Heart left ventricle (tissue), 16 donors: ENCODE measurements at regions not wholly inside any gene's neighbourhood (a gene's known extent, or its start where the extent isn't known, plus 50 kb on each side); places are given as distances from the start of the nearest gene placed in this dataset.

ENCODE experiments used
- ATAC-seq, 4 donors: fragments of 200-7000 bp; cut with Tn5 transposase; one replicate each; pipeline ENCODE4 v1.9.1; 2020 to 2022; ENCODE audit warnings: moderate library complexity in 4 of 4, mild to moderate bottlenecking in 3 of 4, moderate number of reproducible peaks in 1 of 4
- DNase-seq, 5 donors: peaks; one replicate each; pipeline ENCODE4 v3.0.0-alpha.2; 2020
- H3K27ac ChIP-seq, 12 donors: fragments of 200-600 bp; sonication (generic) in 4 of 12; one replicate each; pipeline versions ENCODE4 v1.5.0 to v1.8.0; 2016 to 2022; ENCODE audit warnings: mild to moderate bottlenecking in 2 of 12
- H3K27me3 ChIP-seq, 9 donors: fragments of 200-600 bp; sonication (generic) in 2 of 9; one replicate each; pipeline versions ENCODE4 v1.5.1 to v1.8.0; 2016 to 2022; ENCODE audit warnings: mild to moderate bottlenecking in 3 of 9
- H3K36me3 ChIP-seq, 9 donors: fragments of 200-600 bp; sonication (generic) in 2 of 9; one replicate each; pipeline versions ENCODE4 v1.5.0 to v1.8.0; 2018 to 2022; ENCODE audit warnings: mild to moderate bottlenecking in 2 of 9
- H3K4me1 ChIP-seq, 12 donors: fragments of 200-600 bp; sonication (generic) in 4 of 12; one replicate each; pipeline versions ENCODE4 v1.5.0 to v1.8.0; 2016 to 2022; ENCODE audit warnings: mild to moderate bottlenecking in 3 of 12
- H3K4me3 ChIP-seq, 12 donors: fragments of 200-600 bp; sonication (generic) in 4 of 12; one replicate each; pipeline versions ENCODE4 v1.5.0 to v1.8.0; 2017 to 2022; ENCODE audit warnings: mild to moderate bottlenecking in 9 of 12, moderate library complexity in 4 of 12
- H3K9me3 ChIP-seq, 12 donors: fragments of 200-600 bp; sonication (generic) in 4 of 12; one replicate each; pipeline versions ENCODE4 v1.5.0 to v1.8.0; 2016 to 2022; ENCODE audit warnings: mild to moderate bottlenecking in 1 of 12
- CTCF ChIP-seq, 12 donors: fragments of 200-600 bp; sonication (generic) in 4 of 12; IDR thresholded peaks; one replicate each; pipeline versions ENCODE4 v1.5.0 to v1.8.0; 2018 to 2022; ENCODE audit warnings: antibody characterized with exemption in 12 of 12, mild to moderate bottlenecking in 5 of 12
- POLR2A ChIP-seq, 2 donors: fragments of 450-650 bp; IDR thresholded peaks; one replicate each; pipeline ENCODE4 v1.6.1; 2017; ENCODE audit warnings: antibody characterized with exemption in 2 of 2, mild to moderate bottlenecking in 2 of 2, moderate library complexity in 2 of 2
- WGBS, 4 donors: extraction: QIAGEN DNeasy Blood & Tissue Kit in 2 of 4; methylation state at CpG; one replicate each; pipeline versions ENCODE4 v1.1.5 to v1.1.7; 2013 to 2018; 5-methylcytosine and 5-hydroxymethylcytosine counted together
- intact Hi-C, 10 donors: fragments of 100-400 bp; cut with DNase I; formaldehyde crosslinking; loops; one replicate each; pipeline versions ENCODE4 v1.11.1 to v1.14.2; 2022
- donor health status: ischemic (EF 13 %, LVEDD 7.1; RV severe dilation, severe dysfunction).
- donor health status: healthy with polysubstance abuse.
- donor health status: DM: no; HTN: yes; CAD: no.
- donor health status: DM: no; HTN: no; CAD: no.
- donor health status: ischemic (EF 25% LVEDD 6.9; RV normal size, moderate dysfunction).
- donor health status: ischemic (EF 25% LVEDD 5.7; RV mildly dilated, moderate dysfunction).
- donor health status: healthy.
- donor health status: DM: yes; HTN: yes; CAD: no.
- donor health status: ischemic (EF 35%, LVEDD 5.7; RV mildly dilated, moderate dysfunction).
- donor health status: nonischemic (EF 11% LVEDD 7.7; RV severe dilation, severe dysfunction).
- donor health status: DM: yes; HTN: yes; CAD: no.
- donor health status: PGD.
- donor health status: ischemic (EF 29% LVEDD 5.4; RV normal size, mild dysfunction).
- donor health status: nonischemic (EF 23%, LVEDD 6.1; RV moderate dilation, normal function).

GRCh38 chr3:101996832-101997231, 147.5 kb downstream of the NFKBIZ start:
- 95 to 99% (median 98%) methylated on average over 3 of the region's 3 CpGs for WGBS, 4 donors
- no peaks in the 10 kb centered on the region for H3K36me3 ChIP-seq
- H3K4me1 ChIP-seq, result no peaks in the 10 kb centered on the region
- H3K27ac ChIP-seq, result no peak overlapping the region
- intact Hi-C loops, result no loop called here
- no peaks in the 10 kb centered on the region for H3K27me3 ChIP-seq
- TF ChIP-seq CTCF (IDR thresholded peaks at IDR 0.05) (no peak), POLR2A (IDR thresholded peaks at IDR 0.05) (no peak)
- DNase-seq (no peak), ATAC-seq (no peak)
- no peaks in the 10 kb centered on the region for H3K9me3 ChIP-seq
- no peak overlapping the region for H3K4me3 ChIP-seq

GRCh38 chr3:101998256-101998926, 149.1 kb downstream of the NFKBIZ start:
- H3K27ac ChIP-seq, result no peak overlapping the region
- no peaks in the 10 kb centered on the region for H3K27me3 ChIP-seq
- ATAC-seq, result no peak
- H3K36me3 ChIP-seq, result no peaks in the 10 kb centered on the region
- TF ChIP-seq CTCF (IDR thresholded peaks at IDR 0.05) (no peak), POLR2A (IDR thresholded peaks at IDR 0.05) (no peak)
- H3K9me3 ChIP-seq, result no peaks in the 10 kb centered on the region
- H3K4me3 ChIP-seq, result no peak overlapping the region
- no peaks in the 10 kb centered on the region for H3K4me1 ChIP-seq
- DNase-seq, result no peak
- intact Hi-C loops, result no loop called here
- WGBS, 4 donors, result 83 to 89% (median 87%) methylated on average over 3 of the region's 3 CpGs

- no peak for DNase-seq
- Histone ChIP-seq H3K27me3 (no peaks in the 10 kb centered on the region), H3K4me3 (no peak overlapping the region), H3K36me3 (no peaks in the 10 kb centered on the region), H3K27ac (no peak overlapping the region), H3K9me3 (no peaks in the 10 kb centered on the region), H3K4me1 (no peaks in the 10 kb centered on the region)
- no peak for ATAC-seq
- intact Hi-C loops, result no loop called here
- no peak for TF ChIP-seq CTCF (IDR thresholded peaks at IDR 0.05)
- WGBS, 4 donors, result 90 to 93% (median 93%) methylated on average over 3 of the region's 3 CpGs
Observed at GRCh38 chr3:101999177-101999779, 150.0 kb downstream of the NFKBIZ start.

- no peak for TF ChIP-seq POLR2A (IDR thresholded peaks at IDR 0.05)
- no peak for TF ChIP-seq CTCF (IDR thresholded peaks at IDR 0.05)
- no peak for ATAC-seq
- Histone ChIP-seq H3K4me1 (no peaks in the 10 kb centered on the region), H3K36me3 (no peaks in the 10 kb centered on the region), H3K4me3 (no peak overlapping the region), H3K27me3 (no peaks in the 10 kb centered on the region), H3K9me3 (no peaks in the 10 kb centered on the region), H3K27ac (no peak overlapping the region)
- intact Hi-C loops, result loop anchor here in 1 of 10 donors (10.0 kb wide), 1 partner anchor 224 kb away; no protein-coding TSS in a partner anchor
- no peak for DNase-seq
- WGBS, 4 donors, result 89 to 96% (median 91%) methylated on average over 3 of the region's 3 CpGs
Observed at GRCh38 chr3:102000620-102001209, 151.4 kb downstream of the NFKBIZ start.
